Caco-2 (cell line): ENCODE measurements at regions not wholly inside any gene's neighbourhood (a gene's known extent, or its start where the extent isn't known, plus 50 kb on each side); places are given as distances from the start of the nearest gene placed in this dataset.

ENCODE experiments used
- BruUV-seq: library from RNA; stranded (reverse); fragments of 400-500 nt; replicated peaks from 2 replicates; lab custom pipeline; 2021; lab: Mats Ljungman, UMichigan
- CTCF ChIA-PET: fragments of 300-600 bp; sonication (Branson Sonifier 250); formaldehyde crosslinking; loops from one replicate; lab custom pipeline; 2022; ENCODE audit warnings: antibody characterized with exemption; lab: Charles Lee
- POLR2A ChIA-PET: fragments of 300-600 bp; sonication (Branson Sonifier 250); formaldehyde crosslinking; loops from one replicate; lab custom pipeline; 2022; ENCODE audit warnings: antibody characterized with exemption; lab: Charles Lee
- DNase-seq, 2 experiments: peaks; one replicate each; pipeline versions ENCODE4 v3.0.0 to v3.0.0-alpha.2; 2020 to 2022
- H3K27me3 ChIP-seq: replicated peaks from 2 replicates; pipeline ENCODE4 v1.6.0; 2011; ENCODE audit warnings: low read length; ENCODE audit not compliant: control insufficient read depth, insufficient read depth
- H3K36me3 ChIP-seq: 2 replicates; pipeline ENCODE4 v1.5.1; 2011; ENCODE audit warnings: low read length; ENCODE audit not compliant: control insufficient read depth, insufficient read depth
- H3K4me1 ChIP-seq: fragments of 250-450 bp; sonication (Bioruptor Pico); 2 replicates; pipeline ENCODE4 v1.5.1; 2020; ENCODE audit warnings: mild to moderate bottlenecking
- H3K4me3 ChIP-seq: 2 replicates; pipeline ENCODE4 v1.5.1; 2011; ENCODE audit warnings: low read depth, mild to moderate bottlenecking, control low read depth, low read length
- H3K9me3 ChIP-seq: fragments of 250-450 bp; sonication (Bioruptor Pico); 2 replicates; pipeline ENCODE4 v1.5.1; 2020; ENCODE audit warnings: mild to moderate bottlenecking, moderate library complexity
- H3K27ac Mint-ChIP-seq: one replicate; pipeline ENCODE4 v1.8.0; 2022; ENCODE audit warnings: mixed read lengths; ENCODE audit not compliant: unreplicated experiment
- H3K27me3 Mint-ChIP-seq: one replicate; pipeline ENCODE4 v1.8.0; 2022; ENCODE audit warnings: mixed read lengths; ENCODE audit not compliant: insufficient read depth, unreplicated experiment
- H3K36me3 Mint-ChIP-seq: one replicate; pipeline ENCODE4 v1.8.0; 2022; ENCODE audit warnings: mild to moderate bottlenecking, mixed read lengths; ENCODE audit not compliant: insufficient read depth, unreplicated experiment
- H3K4me1 Mint-ChIP-seq: one replicate; pipeline ENCODE4 v1.8.0; 2022; ENCODE audit warnings: low read depth, mixed read lengths; ENCODE audit not compliant: unreplicated experiment
- H3K4me3 Mint-ChIP-seq: one replicate; pipeline ENCODE4 v1.8.0; 2022; ENCODE audit warnings: mild to moderate bottlenecking, moderate library complexity, mixed read lengths; ENCODE audit not compliant: unreplicated experiment
- H3K9me3 Mint-ChIP-seq: one replicate; pipeline ENCODE4 v1.8.0; 2022; ENCODE audit warnings: mixed read lengths; ENCODE audit not compliant: unreplicated experiment
- CTCF ChIP-seq, 2 experiments: fragments of 200-600 bp in 1 of 2; IDR thresholded peaks; 1 replicate in 1 of 2; 2 replicates in 1 of 2; pipeline versions ENCODE4 v1.5.1 to v1.8.0; 2011 to 2022; ENCODE audit warnings: antibody characterized with exemption in 1 of 2, control low read depth in 1 of 2, inconsistent platforms in 1 of 2, low read depth in 1 of 2, low read length in 1 of 2, mild to moderate bottlenecking in 1 of 2, moderate library complexity in 1 of 2; ENCODE audit not compliant: insufficient read depth in 1 of 2, severe bottlenecking in 1 of 2, unreplicated experiment in 1 of 2
- intact Hi-C: fragments of 100-400 bp; cut with micrococcal nuclease; formaldehyde crosslinking; loops from one replicate; pipeline ENCODE4 v1.10.0; 2022; ENCODE audit not compliant: unreplicated experiment

DNA sequence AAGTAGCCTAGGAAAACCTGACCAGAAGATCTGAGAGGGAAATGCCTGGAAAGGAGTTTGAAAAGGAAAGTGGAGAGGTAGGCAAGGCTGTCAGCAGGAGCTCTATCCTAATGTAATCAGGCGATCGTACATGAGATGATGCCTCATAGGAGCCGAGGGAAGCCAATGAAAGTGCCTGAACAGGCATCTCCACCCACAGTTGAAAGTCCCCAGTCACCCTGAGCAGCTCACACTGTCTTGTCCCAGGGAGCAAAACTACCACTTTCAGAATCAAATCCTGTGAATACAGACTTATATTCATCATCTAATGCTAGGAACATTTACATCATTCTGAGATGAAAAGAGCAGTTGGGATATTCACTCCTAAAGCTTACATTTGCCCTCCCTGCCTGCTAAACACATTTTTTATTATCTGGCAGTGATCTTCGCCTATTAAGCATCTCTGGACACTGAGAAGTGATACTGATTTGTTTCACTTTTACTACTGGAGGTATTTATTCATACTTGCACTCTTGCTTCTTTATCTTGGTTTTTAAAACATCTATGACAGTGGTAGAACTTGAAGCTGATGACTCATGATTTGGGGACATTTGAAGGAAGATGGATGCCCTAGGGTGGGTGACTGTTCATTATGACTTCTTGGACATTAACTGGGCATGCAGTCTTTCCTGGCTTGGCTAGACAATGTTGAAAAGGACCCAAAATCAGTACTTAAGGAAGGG, 221.6 kb downstream of the SEC16B start:
- ChIA-PET CTCF (no interaction called here), POLR2A (no interaction called here)
- Mint-ChIP-seq H3K27me3 (peaks cover 13% of the 10 kb centered on the region), H3K27ac (no peak overlapping the region), H3K4me1 (no peaks in the 10 kb centered on the region), H3K4me3 (no peak overlapping the region), H3K36me3 (no peaks in the 10 kb centered on the region), H3K9me3 (no peaks in the 10 kb centered on the region)
- H3K4me1 ChIP-seq, result no peaks in the 10 kb centered on the region
- no peak for DNase-seq
- H3K9me3 ChIP-seq, result no peaks in the 10 kb centered on the region
- H3K4me3 ChIP-seq, result no peak overlapping the region
- no peaks in the 10 kb centered on the region for H3K36me3 ChIP-seq
- BruUV-seq, result no TSS peak
- intact Hi-C loops, result no loop called here
- no peaks in the 10 kb centered on the region for H3K27me3 ChIP-seq
- TF ChIP-seq CTCF (IDR thresholded peaks at IDR 0.05; ENCODE audit: insufficient read depth in 1 of 2, low read depth in 1 of 2, low read length in 1 of 2, severe bottlenecking in 1 of 2, unreplicated experiment in 1 of 2), result no peak

GRCh38 chr1:177746155-177746554, 223.7 kb downstream of the SEC16B start:
- ChIA-PET POLR2A (no interaction called here), CTCF (no interaction called here)
- no peaks in the 10 kb centered on the region for H3K36me3 ChIP-seq
- H3K27me3 Mint-ChIP-seq, result peaks cover 13% of the 10 kb centered on the region
- intact Hi-C loops, result no loop called here
- no peaks in the 10 kb centered on the region for H3K27me3 ChIP-seq
- no peak for DNase-seq
- no peak overlapping the region for H3K4me3 Mint-ChIP-seq
- no peaks in the 10 kb centered on the region for H3K4me1 ChIP-seq
- TF ChIP-seq CTCF (IDR thresholded peaks at IDR 0.05; ENCODE audit: insufficient read depth in 1 of 2, low read depth in 1 of 2, low read length in 1 of 2, severe bottlenecking in 1 of 2, unreplicated experiment in 1 of 2), result no peak
- no peaks in the 10 kb centered on the region for H3K9me3 Mint-ChIP-seq
- H3K4me3 ChIP-seq, result no peak overlapping the region
- H3K36me3 Mint-ChIP-seq, result no peaks in the 10 kb centered on the region
- no TSS peak for BruUV-seq
- H3K4me1 Mint-ChIP-seq, result no peaks in the 10 kb centered on the region
- no peak overlapping the region for H3K27ac Mint-ChIP-seq
- no peaks in the 10 kb centered on the region for H3K9me3 ChIP-seq

DNA sequence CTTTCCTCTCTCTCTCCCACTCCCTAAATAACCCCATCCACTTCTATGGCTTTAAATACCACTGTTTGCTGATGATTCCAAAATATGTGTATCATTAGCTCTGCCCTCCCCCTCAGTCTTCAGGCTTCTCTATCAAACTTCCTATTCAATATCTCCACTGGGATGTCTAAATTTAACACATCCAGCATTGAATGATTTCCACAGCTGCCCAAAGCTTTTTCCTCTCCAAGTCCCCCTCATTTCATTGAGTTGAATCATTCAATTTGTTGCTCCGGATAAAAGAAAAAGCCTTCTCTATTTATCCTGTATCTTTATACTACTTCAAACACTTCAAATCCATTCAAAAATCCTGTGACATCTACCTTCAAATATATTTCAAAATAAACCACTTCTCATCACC, 225.0 kb downstream of the SEC16B start:
- Histone ChIP-seq H3K4me1 (no peaks in the 10 kb centered on the region), H3K9me3 (no peaks in the 10 kb centered on the region), H3K4me3 (no peak overlapping the region), H3K27me3 (no peaks in the 10 kb centered on the region), H3K36me3 (no peaks in the 10 kb centered on the region)
- POLR2A ChIA-PET, result no interaction called here
- CTCF ChIA-PET, result no interaction called here
- Mint-ChIP-seq H3K27ac (no peak overlapping the region), H3K4me3 (no peak overlapping the region), H3K27me3 (peaks cover 10% of the 10 kb centered on the region), H3K36me3 (no peaks in the 10 kb centered on the region), H3K9me3 (no peaks in the 10 kb centered on the region), H3K4me1 (no peaks in the 10 kb centered on the region)
- intact Hi-C loops, result no loop called here
- no peak for TF ChIP-seq CTCF (IDR thresholded peaks at IDR 0.05; ENCODE audit: insufficient read depth in 1 of 2, low read depth in 1 of 2, low read length in 1 of 2, severe bottlenecking in 1 of 2, unreplicated experiment in 1 of 2)
- BruUV-seq, result no TSS peak
- DNase-seq, result no peak
